ENCODE measurements at regions not wholly inside any gene's neighbourhood (a gene's known extent, or its start where the extent isn't known, plus 50 kb on each side); places are given as distances from the start of the nearest gene placed in this dataset.

DNA sequence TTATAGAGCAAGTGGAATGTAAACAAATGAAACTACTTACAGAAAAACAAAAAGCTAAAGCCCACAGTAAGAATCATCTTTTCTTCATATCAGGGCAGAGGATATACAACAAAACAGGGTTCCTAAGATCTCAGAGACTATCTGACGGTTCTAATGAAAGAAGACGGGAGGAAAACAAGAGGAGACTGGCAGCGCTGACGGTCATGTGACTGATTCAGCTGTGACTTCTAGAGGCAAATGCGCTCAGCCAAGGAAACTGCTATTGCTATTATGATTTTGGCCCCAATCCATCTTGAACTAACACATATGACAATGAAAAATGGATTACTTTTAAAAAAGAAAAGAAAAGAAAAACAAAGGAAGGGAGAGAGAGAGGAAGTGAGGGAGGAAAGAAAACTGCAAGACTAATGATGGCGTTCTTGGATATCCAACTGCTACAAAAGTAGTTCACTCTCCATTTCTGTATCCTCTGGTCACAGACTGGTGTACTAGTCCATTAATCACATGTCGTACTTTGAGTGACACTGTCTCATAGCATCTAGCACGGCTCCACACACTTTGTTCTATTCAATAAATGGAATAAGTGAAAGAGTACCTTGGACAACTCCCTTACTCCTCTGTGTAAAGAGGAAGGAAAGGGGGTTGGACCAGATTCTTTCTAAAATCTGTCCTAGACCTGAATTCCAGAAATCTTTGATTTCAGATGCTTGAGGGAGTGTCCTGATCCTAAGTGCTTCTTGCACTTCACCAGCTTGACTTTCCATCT is 119.3 kb downstream of the DAD1 start:
- TF ChIP-seq, protein P1, sequence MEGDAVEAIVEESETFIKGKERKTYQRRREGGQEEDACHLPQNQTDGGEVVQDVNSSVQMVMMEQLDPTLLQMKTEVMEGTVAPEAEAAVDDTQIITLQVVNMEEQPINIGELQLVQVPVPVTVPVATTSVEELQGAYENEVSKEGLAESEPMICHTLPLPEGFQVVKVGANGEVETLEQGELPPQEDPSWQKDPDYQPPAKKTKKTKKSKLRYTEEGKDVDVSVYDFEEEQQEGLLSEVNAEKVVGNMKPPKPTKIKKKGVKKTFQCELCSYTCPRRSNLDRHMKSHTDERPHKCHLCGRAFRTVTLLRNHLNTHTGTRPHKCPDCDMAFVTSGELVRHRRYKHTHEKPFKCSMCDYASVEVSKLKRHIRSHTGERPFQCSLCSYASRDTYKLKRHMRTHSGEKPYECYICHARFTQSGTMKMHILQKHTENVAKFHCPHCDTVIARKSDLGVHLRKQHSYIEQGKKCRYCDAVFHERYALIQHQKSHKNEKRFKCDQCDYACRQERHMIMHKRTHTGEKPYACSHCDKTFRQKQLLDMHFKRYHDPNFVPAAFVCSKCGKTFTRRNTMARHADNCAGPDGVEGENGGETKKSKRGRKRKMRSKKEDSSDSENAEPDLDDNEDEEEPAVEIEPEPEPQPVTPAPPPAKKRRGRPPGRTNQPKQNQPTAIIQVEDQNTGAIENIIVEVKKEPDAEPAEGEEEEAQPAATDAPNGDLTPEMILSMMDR (conservative IDR thresholded peaks at IDR 0.05) = no peak
- no peak for TF ChIP-seq ZFX (IDR thresholded peaks at IDR 0.05)

Data from C4-2B (cell line).